ENCODE measurements at regions not wholly inside any gene's neighbourhood (a gene's known extent, or its start where the extent isn't known, plus 50 kb on each side); places are given as distances from the start of the nearest gene placed in this dataset.

DNA sequence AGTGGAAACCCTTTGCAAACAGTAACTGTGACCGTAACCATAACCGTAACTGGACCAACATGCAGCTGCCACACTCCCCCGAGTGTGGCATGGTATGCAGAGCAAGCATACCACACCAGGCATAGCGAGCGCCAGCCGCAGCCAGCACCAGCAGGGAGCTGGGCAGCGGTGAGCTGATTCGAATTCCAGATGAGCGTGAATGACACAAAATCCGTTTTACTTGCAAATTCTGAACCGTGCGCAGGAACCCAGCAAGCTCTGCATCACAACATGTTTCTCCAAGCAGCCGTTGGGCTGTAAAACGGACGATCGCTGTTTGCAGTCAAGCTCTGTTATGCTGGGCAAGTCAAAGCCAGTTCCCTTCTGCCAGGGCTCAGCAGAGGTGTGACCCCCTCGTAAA, 111.1 kb downstream of the OAT start:
- H3K36me3 Mint-ChIP-seq = no peaks in the 10 kb centered on the region
- H3K27me3 Mint-ChIP-seq = peaks cover 0 to 5% (median 0%) of the 10 kb centered on the region in 5 donors
- POLR2A ChIA-PET = no interaction called here
- H3K4me3 Mint-ChIP-seq = no peak overlapping the region
- ATAC-seq (no peak), DNase-seq (no peak)
- H3K4me1 Mint-ChIP-seq = peaks cover 0 to 2% (median 0%) of the 10 kb centered on the region in 4 donors
- no peak overlapping the region for H3K27ac Mint-ChIP-seq
- H3K9me3 Mint-ChIP-seq = no peaks in the 10 kb centered on the region

DNA sequence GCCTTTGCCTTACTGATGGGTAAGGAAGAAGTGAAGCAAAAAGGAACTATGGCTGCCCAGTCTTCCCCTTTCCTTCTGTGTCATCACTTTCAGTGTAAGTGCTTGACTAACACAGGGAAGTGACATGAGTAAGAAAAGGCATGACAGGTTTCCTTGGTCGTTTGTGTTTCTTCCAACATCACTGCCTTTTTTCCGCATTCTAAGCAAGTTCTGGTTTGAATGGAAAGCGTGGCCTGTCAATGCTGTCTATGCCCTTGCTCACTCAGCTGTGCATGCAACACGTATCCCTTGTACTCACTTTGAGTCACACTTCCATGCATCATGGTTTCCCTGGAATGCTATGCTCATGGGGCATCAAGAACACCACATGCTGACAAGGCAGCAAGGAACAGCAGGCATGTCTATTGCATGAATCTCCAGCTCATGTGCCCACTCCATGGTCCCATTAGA, 111.8 kb downstream of the OAT start:
- ATAC-seq = no peak
- no peak for DNase-seq
- Mint-ChIP-seq H3K27ac (no peak overlapping the region), H3K27me3 (peaks cover 0 to 5% (median 0%) of the 10 kb centered on the region in 5 donors), H3K36me3 (no peaks in the 10 kb centered on the region), H3K4me3 (no peak overlapping the region), H3K4me1 (peaks cover 0 to 2% (median 0%) of the 10 kb centered on the region in 4 donors), H3K9me3 (no peaks in the 10 kb centered on the region)
- POLR2A ChIA-PET = no interaction called here

DNA sequence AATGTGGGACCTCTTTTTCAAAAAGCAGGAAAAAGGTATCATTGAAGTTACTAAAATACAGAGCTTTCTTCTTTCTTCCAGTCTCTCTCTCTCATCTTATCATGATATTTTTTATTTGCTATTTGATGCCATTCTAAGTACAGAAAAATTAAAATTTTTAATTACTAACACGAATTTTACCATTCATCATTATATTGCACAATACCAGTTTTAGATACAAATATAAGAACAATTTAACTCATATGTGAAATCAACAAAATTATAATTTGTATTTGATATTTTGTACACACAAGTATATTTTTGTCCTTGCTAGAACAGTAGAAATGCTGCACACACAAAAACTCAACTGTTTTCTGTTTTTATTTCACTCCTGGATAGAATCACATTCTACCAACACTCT, 112.2 kb downstream of the OAT start:
- no peaks in the 10 kb centered on the region for H3K9me3 Mint-ChIP-seq
- peaks cover 0 to 2% (median 0%) of the 10 kb centered on the region in 4 donors for H3K4me1 Mint-ChIP-seq
- peaks cover 0 to 5% (median under 1%) of the 10 kb centered on the region in 5 donors for H3K27me3 Mint-ChIP-seq
- POLR2A ChIA-PET = no interaction called here
- ATAC-seq (no peak), DNase-seq (no peak)
- H3K4me3 Mint-ChIP-seq = no peak overlapping the region
- no peaks in the 10 kb centered on the region for H3K36me3 Mint-ChIP-seq
- H3K27ac Mint-ChIP-seq = no peak overlapping the region

DNA sequence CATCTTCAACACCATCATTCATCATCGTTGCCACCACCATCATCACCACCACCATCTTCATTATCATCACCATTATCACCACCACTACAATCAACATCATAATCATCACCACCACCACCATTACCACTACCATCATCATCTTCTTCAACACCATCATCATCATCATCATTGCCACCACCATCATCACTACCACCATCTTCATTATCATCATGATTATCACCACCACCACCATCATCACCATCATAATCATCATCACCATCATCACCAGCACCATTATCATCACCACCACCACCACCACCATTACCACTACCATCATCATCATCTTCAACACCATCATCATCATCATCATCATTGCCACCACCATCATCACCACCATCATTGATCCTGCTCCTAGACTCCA, 112.7 kb downstream of the OAT start:
- POLR2A ChIA-PET = no interaction called here
- peaks cover 0 to 2% (median 0%) of the 10 kb centered on the region in 4 donors for H3K4me1 Mint-ChIP-seq
- peaks cover 0 to 2% (median 0%) of the 10 kb centered on the region in 3 donors for H3K36me3 Mint-ChIP-seq
- peaks cover 0 to 3% (median 0%) of the 10 kb centered on the region in 9 donors for H3K9me3 Mint-ChIP-seq
- no peak overlapping the region for H3K27ac Mint-ChIP-seq
- no peak for ATAC-seq
- peaks cover 0 to 5% (median 3%) of the 10 kb centered on the region in 5 donors for H3K27me3 Mint-ChIP-seq
- no peak overlapping the region for H3K4me3 Mint-ChIP-seq
- DNase-seq = no peak

DNA sequence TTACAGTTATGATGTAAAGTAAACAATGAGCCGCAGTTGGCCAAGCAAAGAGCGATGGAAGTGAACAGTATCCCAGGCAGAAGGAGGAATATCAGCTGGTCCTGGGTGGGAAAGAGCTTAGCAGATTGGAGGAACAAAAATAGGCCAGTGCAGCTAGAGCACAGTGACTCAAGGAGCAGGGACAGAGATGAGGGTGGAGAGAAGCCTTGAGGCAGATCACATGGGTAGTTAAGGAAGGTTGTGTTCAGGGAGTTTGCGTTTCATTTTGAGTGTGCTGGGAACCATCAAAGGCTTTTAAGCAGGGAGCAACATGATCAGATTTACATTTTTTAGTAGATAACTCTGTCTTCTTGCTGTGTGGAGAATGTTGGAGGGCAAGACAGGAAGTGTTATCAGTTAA, 113.6 kb downstream of the OAT start:
- H3K27me3 Mint-ChIP-seq = peaks cover 0 to 5% (median 3%) of the 10 kb centered on the region in 5 donors
- peaks cover 0 to 11% (median 0%) of the 10 kb centered on the region in 3 donors for H3K36me3 Mint-ChIP-seq
- ATAC-seq = no peak
- no peak overlapping the region for H3K4me3 Mint-ChIP-seq
- H3K9me3 Mint-ChIP-seq = peaks cover 0 to 11% (median 5%) of the 10 kb centered on the region in 9 donors
- peaks cover 0 to 2% (median 0%) of the 10 kb centered on the region in 4 donors for H3K4me1 Mint-ChIP-seq
- POLR2A ChIA-PET = no interaction called here
- DNase-seq = no peak
- no peak overlapping the region for H3K27ac Mint-ChIP-seq

DNA sequence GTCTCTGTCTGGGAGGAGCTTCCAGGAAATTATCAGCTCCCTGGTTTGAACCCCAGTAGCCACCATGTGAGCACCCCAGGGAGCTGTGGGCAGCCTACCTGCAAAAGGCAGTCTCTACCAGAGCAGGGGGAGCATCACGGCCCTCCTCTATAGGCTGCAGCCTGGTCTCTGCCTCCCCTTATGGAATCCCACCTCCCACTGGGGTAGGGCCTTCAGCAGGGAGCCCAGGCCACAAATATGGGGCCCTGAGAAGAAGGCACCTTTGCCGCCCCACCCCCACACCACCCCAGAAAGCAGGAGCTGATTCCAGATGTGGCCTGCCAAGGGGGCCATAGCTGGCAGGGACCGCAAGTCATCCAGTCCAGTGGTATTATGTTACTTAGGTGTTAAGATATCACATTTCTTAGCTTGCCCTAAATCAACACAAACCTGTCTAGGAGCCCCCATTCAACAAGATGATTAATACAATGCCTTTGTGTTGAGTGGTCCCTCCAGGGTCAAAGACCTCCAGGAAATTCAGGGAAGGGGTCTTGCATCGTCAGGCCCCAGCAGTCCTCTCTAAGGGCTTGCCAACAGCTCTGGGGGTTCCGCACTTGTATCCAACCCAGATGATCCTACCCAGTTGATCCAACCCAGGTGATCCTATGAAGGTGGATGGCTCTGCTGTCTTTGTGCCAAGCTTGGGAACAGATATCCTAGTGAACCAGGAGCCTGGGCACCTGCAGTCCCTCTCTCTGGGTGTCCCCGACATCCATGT, 114.9 kb downstream of the OAT start:
- H3K4me3 Mint-ChIP-seq = no peak overlapping the region
- peaks cover 0 to 11% (median 0%) of the 10 kb centered on the region in 3 donors for H3K36me3 Mint-ChIP-seq
- no peak overlapping the region for H3K27ac Mint-ChIP-seq
- peaks cover 0 to 5% (median 0%) of the 10 kb centered on the region in 5 donors for H3K27me3 Mint-ChIP-seq
- peaks cover 0 to 11% (median 5%) of the 10 kb centered on the region in 9 donors for H3K9me3 Mint-ChIP-seq
- POLR2A ChIA-PET = no interaction called here
- H3K4me1 Mint-ChIP-seq = peaks cover 0 to 2% (median 0%) of the 10 kb centered on the region in 4 donors
- no peak for DNase-seq
- no peak for ATAC-seq

DNA sequence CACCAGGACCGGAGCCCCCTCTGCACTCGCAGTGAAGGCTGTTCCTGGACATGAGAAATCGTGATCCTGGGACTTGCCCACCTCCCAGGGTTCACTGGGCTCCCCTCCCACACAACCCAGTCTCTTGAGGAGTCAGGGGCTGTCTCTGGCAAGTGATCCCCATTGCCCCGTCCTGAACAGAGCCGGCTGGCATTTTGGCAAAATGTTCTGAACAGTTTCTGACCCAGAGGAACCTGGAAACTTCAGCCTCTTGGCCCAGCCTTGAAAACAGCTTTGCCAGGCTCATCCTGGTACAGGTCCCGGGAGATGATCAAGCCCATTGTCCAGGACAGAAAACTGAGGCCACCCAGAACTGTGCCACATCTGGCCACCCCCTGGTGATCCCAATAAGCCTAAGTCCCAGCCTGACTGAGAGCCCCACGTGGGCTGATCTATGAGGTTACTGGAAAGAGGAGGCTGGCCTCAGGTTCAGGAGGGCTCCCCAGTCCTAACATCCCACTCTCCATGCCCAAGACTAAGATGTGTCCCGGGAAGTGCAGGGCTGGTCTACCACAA, 115.7 kb downstream of the OAT start:
- Mint-ChIP-seq H3K4me3 (no peak overlapping the region), H3K9me3 (peaks cover 0 to 11% (median 5%) of the 10 kb centered on the region in 9 donors), H3K4me1 (peaks cover 0 to 2% (median 0%) of the 10 kb centered on the region in 4 donors), H3K27me3 (peaks cover 0 to 3% (median 0%) of the 10 kb centered on the region in 5 donors), H3K27ac (no peak overlapping the region), H3K36me3 (peaks cover 0 to 11% (median 0%) of the 10 kb centered on the region in 3 donors)
- POLR2A ChIA-PET = no interaction called here
- ATAC-seq (no peak), DNase-seq (no peak)

DNA sequence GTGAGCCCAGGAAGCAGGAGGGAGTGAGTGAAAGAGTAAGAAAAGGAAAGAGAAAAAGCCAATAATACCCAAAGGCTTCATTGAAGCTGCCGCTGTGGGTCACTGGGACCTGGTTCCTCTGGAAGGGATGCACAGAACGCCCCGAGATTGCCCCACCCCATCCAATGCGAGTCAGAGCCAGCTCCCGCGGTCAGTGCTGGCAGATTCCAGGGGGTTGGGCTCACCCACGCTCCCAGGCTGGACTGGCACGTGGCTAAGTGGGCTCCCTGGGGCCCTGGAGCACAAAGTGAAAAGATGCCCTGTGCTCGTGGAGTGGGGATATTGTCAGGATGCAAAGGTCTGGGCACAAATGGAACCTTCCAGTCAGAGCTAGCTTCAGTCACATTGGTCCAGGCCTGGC, 117.0 kb downstream of the OAT start:
- POLR2A ChIA-PET = no interaction called here
- Mint-ChIP-seq H3K27ac (no peak overlapping the region), H3K9me3 (peaks cover 0 to 11% (median 5%) of the 10 kb centered on the region in 9 donors), H3K4me3 (no peak overlapping the region), H3K27me3 (peaks cover 0 to 7% (median 0%) of the 10 kb centered on the region in 5 donors), H3K36me3 (peaks cover 0 to 15% (median 0%) of the 10 kb centered on the region in 3 donors), H3K4me1 (no peaks in the 10 kb centered on the region)
- no peak for DNase-seq
- no peak for ATAC-seq

DNA sequence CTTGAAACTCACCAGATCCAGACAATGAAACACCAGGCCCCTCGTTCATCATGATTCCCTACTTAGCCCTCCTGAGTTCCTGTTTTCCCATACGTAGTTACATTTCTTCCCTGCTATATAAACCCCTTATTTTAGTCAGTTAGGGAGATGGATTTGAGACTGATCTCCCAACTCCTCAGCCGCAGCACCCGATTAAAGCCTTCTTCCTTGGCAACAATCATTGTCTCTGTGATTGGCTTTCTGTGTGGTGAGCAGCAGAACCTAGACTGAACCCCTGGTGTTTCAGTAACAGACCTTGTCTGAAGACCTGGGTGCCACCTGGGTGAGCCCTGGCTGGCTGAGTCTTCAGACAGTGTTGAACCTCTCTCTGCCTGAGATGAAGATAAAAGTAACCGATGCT, 118.0 kb downstream of the OAT start:
- no peaks in the 10 kb centered on the region for H3K4me1 Mint-ChIP-seq
- peaks cover 0 to 15% (median 0%) of the 10 kb centered on the region in 3 donors for H3K36me3 Mint-ChIP-seq
- H3K9me3 Mint-ChIP-seq = peaks cover 0 to 11% (median 5%) of the 10 kb centered on the region in 9 donors
- POLR2A ChIA-PET = no interaction called here
- H3K27ac Mint-ChIP-seq = no peak overlapping the region
- DNase-seq (no peak), ATAC-seq (no peak)
- H3K27me3 Mint-ChIP-seq = peaks cover 0 to 7% (median 0%) of the 10 kb centered on the region in 5 donors
- no peak overlapping the region for H3K4me3 Mint-ChIP-seq

DNA sequence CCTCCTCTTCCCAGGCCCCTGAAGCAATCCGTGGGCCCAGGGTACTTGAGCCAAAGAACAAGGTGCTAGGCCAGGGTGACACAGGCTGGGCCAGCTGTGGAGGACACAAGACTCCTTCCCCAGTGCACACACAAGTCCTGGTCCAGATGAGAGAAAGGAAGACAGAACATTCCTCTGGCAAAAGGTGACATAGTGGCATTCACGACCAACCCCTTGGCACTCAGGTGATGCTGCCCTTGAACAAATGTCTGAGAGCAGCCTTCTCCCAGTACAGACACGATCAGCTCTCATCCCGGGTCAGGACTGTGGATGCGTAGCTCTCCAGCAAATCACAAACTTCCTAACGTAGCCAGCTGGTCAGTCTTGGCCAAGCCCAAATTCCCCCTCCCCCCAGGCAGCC, 118.5 kb downstream of the OAT start:
- POLR2A ChIA-PET = no interaction called here
- no peak for DNase-seq
- H3K27me3 Mint-ChIP-seq = peaks cover 0 to 7% (median 0%) of the 10 kb centered on the region in 5 donors
- ATAC-seq = no peak
- peaks cover 0 to 15% (median 0%) of the 10 kb centered on the region in 3 donors for H3K36me3 Mint-ChIP-seq
- no peak overlapping the region for H3K4me3 Mint-ChIP-seq
- H3K27ac Mint-ChIP-seq = no peak overlapping the region
- no peaks in the 10 kb centered on the region for H3K4me1 Mint-ChIP-seq
- H3K9me3 Mint-ChIP-seq = peaks cover 0 to 11% (median 5%) of the 10 kb centered on the region in 9 donors

DNA sequence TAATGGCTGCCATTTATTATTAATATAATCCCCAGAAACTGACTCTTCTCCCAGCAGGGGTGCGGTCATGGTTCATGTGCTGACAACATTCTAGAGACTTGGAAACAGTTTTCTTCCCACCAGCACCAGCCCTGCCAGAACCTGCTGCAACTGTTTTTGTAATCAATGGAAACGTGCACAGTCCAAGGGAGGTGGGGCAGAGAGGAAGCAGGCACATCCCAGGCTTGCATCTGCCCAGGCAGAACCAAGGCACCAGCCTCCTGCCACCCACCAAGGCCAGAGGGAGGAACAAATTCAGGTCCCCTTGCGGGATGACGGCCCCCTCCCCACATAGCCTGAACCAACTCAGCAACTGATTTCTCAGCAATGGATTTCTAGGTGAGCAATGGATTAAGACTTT, 119.0 kb downstream of the OAT start:
- DNase-seq = no peak
- POLR2A ChIA-PET = no interaction called here
- H3K9me3 Mint-ChIP-seq = peaks cover 0 to 11% (median 5%) of the 10 kb centered on the region in 9 donors
- H3K4me3 Mint-ChIP-seq = no peak overlapping the region
- peaks cover 0 to 7% (median 0%) of the 10 kb centered on the region in 5 donors for H3K27me3 Mint-ChIP-seq
- no peak for ATAC-seq
- no peak overlapping the region for H3K27ac Mint-ChIP-seq
- H3K4me1 Mint-ChIP-seq = no peaks in the 10 kb centered on the region
- peaks cover 0 to 15% (median 0%) of the 10 kb centered on the region in 3 donors for H3K36me3 Mint-ChIP-seq

DNA sequence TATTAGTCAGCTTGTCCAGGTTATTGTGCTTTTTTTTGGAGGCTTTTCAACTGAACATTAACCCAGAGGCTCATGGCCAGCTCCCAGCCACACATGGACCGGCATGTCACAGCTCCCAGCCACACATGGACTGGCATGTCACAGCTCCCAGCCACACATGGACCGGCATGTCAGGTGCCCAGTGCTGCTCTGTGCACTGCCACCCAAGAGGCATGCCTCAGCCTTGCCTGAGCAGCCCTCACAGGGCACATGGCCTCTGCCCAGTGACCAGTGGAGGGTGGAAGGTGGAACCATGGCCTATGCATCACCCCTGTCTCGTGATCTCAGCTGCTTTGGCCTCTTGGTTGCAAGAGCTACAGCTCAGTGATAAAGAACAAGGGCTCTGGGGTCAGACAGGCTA, 119.8 kb downstream of the OAT start:
- Mint-ChIP-seq H3K9me3 (peaks cover 0 to 11% (median 5%) of the 10 kb centered on the region in 9 donors), H3K4me1 (no peaks in the 10 kb centered on the region), H3K27ac (no peak overlapping the region), H3K36me3 (peaks cover 0 to 15% (median 0%) of the 10 kb centered on the region in 3 donors), H3K27me3 (peaks cover 0 to 7% (median 0%) of the 10 kb centered on the region in 5 donors), H3K4me3 (no peak overlapping the region)
- ATAC-seq = no peak
- no peak for DNase-seq
- POLR2A ChIA-PET = no interaction called here
